ENCODE measurements at regions not wholly inside any gene's neighbourhood (a gene's known extent, or its start where the extent isn't known, plus 50 kb on each side); places are given as distances from the start of the nearest gene placed in this dataset.

DNA sequence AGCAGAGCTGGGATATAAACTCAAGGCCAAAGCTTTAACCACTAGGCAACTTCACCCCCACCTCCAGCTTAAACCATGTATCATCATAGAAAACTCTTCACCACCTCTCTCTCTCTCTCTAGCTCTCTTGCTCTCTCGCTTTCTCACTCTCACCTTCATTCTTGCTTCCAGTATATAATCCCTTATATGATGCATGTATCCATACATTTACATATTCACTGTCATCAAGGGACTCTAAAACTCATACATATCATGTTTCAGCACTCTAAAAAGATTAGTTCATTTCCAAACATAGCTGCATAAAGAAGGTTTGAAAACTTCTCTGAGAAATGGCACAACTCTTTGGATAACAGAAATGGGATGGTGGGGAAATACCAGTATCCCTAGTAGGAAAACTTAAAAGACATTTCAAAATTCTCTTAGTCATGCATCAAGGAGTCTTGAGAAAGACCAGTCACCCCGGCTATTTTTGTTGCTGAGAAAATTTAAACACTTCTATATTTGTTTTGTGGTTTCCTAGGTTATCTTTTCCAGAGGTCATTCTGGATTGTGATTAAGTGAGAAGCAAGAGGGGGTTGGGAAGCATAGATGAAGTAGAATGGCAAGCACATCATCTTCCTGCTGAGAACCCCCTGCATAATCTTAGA is 447.8 kb upstream of the THBS1 start:
- CTCF ChIA-PET, result interaction anchor here (0.6 kb wide), 1 partner anchor 107 kb away, joined by 3 read pairs; no protein-coding TSS in a partner anchor
- no peak overlapping the region for H3K27ac ChIP-seq
- TF ChIP-seq, protein P1, sequence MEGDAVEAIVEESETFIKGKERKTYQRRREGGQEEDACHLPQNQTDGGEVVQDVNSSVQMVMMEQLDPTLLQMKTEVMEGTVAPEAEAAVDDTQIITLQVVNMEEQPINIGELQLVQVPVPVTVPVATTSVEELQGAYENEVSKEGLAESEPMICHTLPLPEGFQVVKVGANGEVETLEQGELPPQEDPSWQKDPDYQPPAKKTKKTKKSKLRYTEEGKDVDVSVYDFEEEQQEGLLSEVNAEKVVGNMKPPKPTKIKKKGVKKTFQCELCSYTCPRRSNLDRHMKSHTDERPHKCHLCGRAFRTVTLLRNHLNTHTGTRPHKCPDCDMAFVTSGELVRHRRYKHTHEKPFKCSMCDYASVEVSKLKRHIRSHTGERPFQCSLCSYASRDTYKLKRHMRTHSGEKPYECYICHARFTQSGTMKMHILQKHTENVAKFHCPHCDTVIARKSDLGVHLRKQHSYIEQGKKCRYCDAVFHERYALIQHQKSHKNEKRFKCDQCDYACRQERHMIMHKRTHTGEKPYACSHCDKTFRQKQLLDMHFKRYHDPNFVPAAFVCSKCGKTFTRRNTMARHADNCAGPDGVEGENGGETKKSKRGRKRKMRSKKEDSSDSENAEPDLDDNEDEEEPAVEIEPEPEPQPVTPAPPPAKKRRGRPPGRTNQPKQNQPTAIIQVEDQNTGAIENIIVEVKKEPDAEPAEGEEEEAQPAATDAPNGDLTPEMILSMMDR (conservative IDR thresholded peaks at IDR 0.05; ENCODE audit: low read depth), result no peak
- POLR2A ChIA-PET (ENCODE audit: low non-redundant PET), result no interaction called here
- DNase-seq (ENCODE audit: low spot score), result no peak

DNA sequence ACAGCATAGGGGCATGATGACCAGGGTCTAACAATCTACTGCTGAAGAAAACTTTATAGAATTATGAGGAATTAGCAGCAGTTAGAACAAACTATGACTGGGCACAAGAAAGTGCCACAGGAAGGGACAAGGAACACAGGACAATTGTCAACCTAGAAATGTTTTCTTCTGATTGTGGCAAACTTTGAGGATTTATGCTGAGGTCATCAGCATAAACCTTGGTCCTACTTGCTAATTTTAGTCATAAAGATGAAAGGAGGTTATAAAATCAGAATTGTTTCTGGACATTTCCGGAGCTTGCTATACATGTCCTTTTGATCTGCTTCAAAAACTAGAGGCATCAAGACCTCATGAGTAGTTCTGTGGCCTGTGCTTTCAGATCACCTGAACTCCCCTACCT is 446.6 kb upstream of the THBS1 start:
- ChIA-PET POLR2A (ENCODE audit: low non-redundant PET) (no interaction called here), CTCF (no interaction called here)
- TF ChIP-seq, protein P1 (conservative IDR thresholded peaks at IDR 0.05; ENCODE audit: low read depth), result no peak
- no peak for DNase-seq (ENCODE audit: low spot score)
- H3K27ac ChIP-seq, result no peak overlapping the region

DNA sequence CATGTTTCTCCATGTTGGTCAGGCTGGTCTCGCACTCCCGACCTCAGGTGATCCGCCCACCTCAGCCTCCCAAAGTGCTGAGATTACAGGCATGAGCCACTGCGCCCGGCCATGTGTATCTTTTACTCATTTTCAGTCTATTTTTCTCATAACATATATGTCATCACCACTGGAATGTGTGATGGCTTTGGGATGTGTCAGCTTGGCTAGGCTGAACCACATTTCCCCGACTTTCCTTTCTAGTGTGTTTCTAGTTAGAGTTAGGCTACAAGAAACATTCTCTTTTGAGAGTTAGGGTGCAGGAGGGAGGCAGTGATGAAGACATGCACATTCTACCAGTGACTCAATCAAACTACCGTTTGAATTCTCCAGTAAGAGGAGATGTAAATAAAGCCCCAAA is 444.9 kb upstream of the THBS1 start:
- ChIA-PET CTCF (no interaction called here), POLR2A (ENCODE audit: low non-redundant PET) (no interaction called here)
- TF ChIP-seq, protein P1 (conservative IDR thresholded peaks at IDR 0.05; ENCODE audit: low read depth), result no peak
- H3K27ac ChIP-seq, result no peak overlapping the region
- DNase-seq (ENCODE audit: low spot score), result no peak

DNA sequence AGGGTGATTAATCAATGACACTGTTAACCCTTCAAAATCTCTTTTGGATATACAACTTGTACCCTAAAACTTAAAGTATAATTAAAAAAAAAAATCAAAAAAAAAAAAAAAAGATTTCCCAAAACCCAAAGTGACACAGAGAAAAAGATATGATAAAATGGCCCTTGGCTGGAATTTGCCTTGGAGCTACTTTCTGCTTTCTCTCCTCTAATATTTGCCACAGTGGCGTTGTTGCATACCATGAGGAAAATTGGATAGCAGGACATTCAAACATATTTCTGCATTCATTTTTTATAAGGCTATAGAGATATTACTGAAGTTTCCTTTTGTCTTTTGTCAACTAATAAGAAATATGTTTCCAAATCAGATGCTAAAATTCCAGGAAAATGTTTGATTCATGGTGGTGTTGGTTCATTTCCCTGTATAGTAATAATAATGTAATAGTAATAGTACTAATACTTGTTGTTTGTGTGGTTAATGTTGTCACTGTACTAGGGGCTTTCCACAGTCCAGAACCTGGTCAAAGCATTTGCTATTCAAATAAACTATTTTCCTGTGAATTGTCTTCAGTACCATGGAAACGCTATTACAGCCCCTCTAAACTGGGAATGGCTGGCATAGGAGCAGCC is 441.3 kb upstream of the THBS1 start:
- TF ChIP-seq, protein P1 (conservative IDR thresholded peaks at IDR 0.05; ENCODE audit: low read depth), result no peak
- POLR2A ChIA-PET (ENCODE audit: low non-redundant PET), result no interaction called here
- H3K27ac ChIP-seq, result no peak overlapping the region
- no peak for DNase-seq (ENCODE audit: low spot score)
- CTCF ChIA-PET, result no interaction called here

DNA sequence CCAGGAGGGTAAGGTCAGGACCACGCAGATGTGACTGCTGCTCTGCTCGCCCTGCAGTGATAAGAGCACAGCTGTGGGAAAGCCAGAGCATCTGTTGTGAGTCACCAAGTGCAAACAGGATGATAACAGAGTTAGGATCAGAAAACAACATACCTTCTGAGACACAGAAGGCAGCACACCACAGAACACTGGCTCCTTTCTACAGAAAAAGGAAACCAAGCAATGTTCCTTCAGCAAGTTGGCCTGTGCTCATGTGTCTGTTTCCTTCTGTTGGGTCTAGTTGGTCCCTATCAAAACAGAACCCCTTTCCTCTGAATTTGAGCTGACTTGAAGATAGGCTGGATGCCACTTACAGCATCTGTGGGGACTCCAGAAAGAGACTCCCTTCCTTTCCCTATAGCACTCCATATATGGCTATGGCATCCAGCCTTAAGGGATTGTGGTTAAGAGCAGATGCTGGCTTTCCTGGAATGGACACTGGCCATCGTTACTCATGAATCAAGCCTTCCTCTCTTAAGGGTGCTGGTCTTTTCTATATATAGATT is 440.7 kb upstream of the THBS1 start:
- POLR2A ChIA-PET (ENCODE audit: low non-redundant PET), result no interaction called here
- CTCF ChIA-PET, result no interaction called here
- DNase-seq (ENCODE audit: low spot score), result no peak
- no peak overlapping the region for H3K27ac ChIP-seq
- TF ChIP-seq, protein P1 (conservative IDR thresholded peaks at IDR 0.05; ENCODE audit: low read depth), result no peak

DNA sequence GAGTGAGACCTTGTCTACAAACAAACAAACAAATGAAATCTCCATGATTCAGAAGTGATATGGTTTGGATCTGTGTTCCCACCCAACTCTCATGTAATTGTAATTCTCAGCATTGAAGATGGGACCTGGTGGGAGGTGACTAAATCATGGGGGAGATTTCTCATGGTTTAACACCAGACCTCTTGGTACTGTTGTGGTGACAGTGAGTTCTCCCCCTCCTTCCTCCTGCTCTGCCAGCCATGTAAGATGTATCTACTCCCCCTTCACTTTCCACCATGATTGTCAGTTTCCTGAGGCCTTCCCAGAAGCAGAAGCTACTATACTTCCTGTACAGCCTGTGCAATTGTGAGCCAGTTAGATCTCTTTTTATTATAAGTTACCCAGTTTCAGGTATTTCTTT is 438.4 kb upstream of the THBS1 start:
- TF ChIP-seq, protein P1 (conservative IDR thresholded peaks at IDR 0.05; ENCODE audit: low read depth), result no peak
- POLR2A ChIA-PET (ENCODE audit: low non-redundant PET), result no interaction called here
- no peak for DNase-seq (ENCODE audit: low spot score)
- CTCF ChIA-PET, result interaction anchor here (0.6 to 0.8 kb wide), 2 partner anchors 24 to 28 kb away, joined by 3 to 5 read pairs; no protein-coding TSS in a partner anchor
- H3K27ac ChIP-seq, result no peak overlapping the region

Data from RWPE1 (cell line).